ENCODE measurements at regions not wholly inside any gene's neighbourhood (a gene's known extent, or its start where the extent isn't known, plus 50 kb on each side); places are given as distances from the start of the nearest gene placed in this dataset.

DNA sequence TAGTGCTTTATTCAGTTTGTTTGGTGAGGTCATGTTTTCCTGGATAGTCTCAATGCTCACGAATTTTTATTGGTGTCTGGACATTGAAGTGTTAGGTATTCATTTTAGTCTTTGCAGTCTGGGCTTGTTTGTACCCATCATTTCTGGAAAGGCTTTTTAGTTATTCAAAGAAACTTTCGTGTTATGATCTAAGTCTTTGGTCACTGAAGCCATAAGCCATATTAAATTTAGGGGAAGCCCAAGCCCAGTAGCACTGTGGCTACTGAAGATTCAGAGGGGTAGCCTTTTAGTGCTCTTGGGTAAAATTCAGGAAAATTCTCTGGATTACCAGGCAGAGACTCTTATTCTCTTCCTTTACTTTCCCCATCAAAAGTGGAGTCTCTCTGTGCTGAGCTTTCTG is 56.2 kb upstream of the PEX5L start:
- no peak for DNase-seq
- no peaks in the 10 kb centered on the region for H3K36me3 ChIP-seq (ENCODE audit: control insufficient read depth in 1 of 2, insufficient read depth in 2 of 2, low read depth in 1 of 2, low read length in 2 of 2)
- no peak overlapping the region for H3K4me2 ChIP-seq (ENCODE audit: low read length, poor library complexity, severe bottlenecking)
- H3K27ac ChIP-seq (ENCODE audit: low read length, poor library complexity, severe bottlenecking) = no peak overlapping the region
- H3K23ac ChIP-seq (ENCODE audit: low read length in 2 of 2) = no peak overlapping the region
- H3K4me3 ChIP-seq (ENCODE audit: insufficient read depth in 1 of 2, low read depth in 1 of 2, low read length in 2 of 2) = no peak overlapping the region
- no peak overlapping the region for H2BK15ac ChIP-seq (ENCODE audit: low read depth, poor library complexity, severe bottlenecking)
- WGBS = 20% methylated on average over 2 of the region's 2 CpGs
- peaks cover 6% of the 10 kb centered on the region for H3K9me3 ChIP-seq (ENCODE audit: control insufficient read depth, low read length)
- H3K4me1 ChIP-seq (ENCODE audit: control insufficient read depth, insufficient read depth, low read depth, low read length) = no peaks in the 10 kb centered on the region
- H2AK5ac ChIP-seq (ENCODE audit: low read length, severe bottlenecking) = no peak overlapping the region
- no peak overlapping the region for H4K8ac ChIP-seq (ENCODE audit: low read length)
- H3K27me3 ChIP-seq (ENCODE audit: control insufficient read depth in 1 of 2, insufficient read depth in 1 of 2, low read length in 2 of 2) = no peaks in the 10 kb centered on the region
- no peak overlapping the region for H3K4ac ChIP-seq (ENCODE audit: low read depth in 1 of 2, low read length in 2 of 2)
- H2BK12ac ChIP-seq (ENCODE audit: low read length in 2 of 2) = no peak overlapping the region
- no peak overlapping the region for H4K91ac ChIP-seq (ENCODE audit: low read length)
- no peak overlapping the region for H2AFZ ChIP-seq (ENCODE audit: low read depth, low read length)
- no peak overlapping the region for H3K14ac ChIP-seq (ENCODE audit: low read length in 2 of 2)
- no peak overlapping the region for H3K18ac ChIP-seq (ENCODE audit: low read depth in 1 of 2, low read length in 2 of 2)
- no peak overlapping the region for H2BK120ac ChIP-seq (ENCODE audit: low read depth, low read length)
- H2BK5ac ChIP-seq (ENCODE audit: low read depth, low read length, poor library complexity, severe bottlenecking) = no peak overlapping the region
- no peaks in the 10 kb centered on the region for H3K79me1 ChIP-seq (replicated peaks; ENCODE audit: low read length, poor library complexity, severe bottlenecking)
- no peak overlapping the region for H3K9ac ChIP-seq (ENCODE audit: low read length)

GRCh38 chr3:180093535-180093934 is 56.8 kb upstream of the PEX5L start:
- H3K79me1 ChIP-seq (replicated peaks; ENCODE audit: low read length, poor library complexity, severe bottlenecking) = no peaks in the 10 kb centered on the region
- no peak overlapping the region for H3K18ac ChIP-seq (ENCODE audit: low read depth in 1 of 2, low read length in 2 of 2)
- no peak overlapping the region for H3K4me3 ChIP-seq (ENCODE audit: insufficient read depth in 1 of 2, low read depth in 1 of 2, low read length in 2 of 2)
- H3K4me2 ChIP-seq (ENCODE audit: low read length, poor library complexity, severe bottlenecking) = no peak overlapping the region
- H4K8ac ChIP-seq (ENCODE audit: low read length) = no peak overlapping the region
- H2BK5ac ChIP-seq (ENCODE audit: low read depth, low read length, poor library complexity, severe bottlenecking) = no peak overlapping the region
- H3K9me3 ChIP-seq (ENCODE audit: control insufficient read depth, low read length) = peaks cover 6% of the 10 kb centered on the region
- no peak for DNase-seq
- H3K27ac ChIP-seq (ENCODE audit: low read length, poor library complexity, severe bottlenecking) = no peak overlapping the region
- no peak overlapping the region for H3K9ac ChIP-seq (ENCODE audit: low read length)
- H2AFZ ChIP-seq (ENCODE audit: low read depth, low read length) = no peak overlapping the region
- H3K4ac ChIP-seq (ENCODE audit: low read depth in 1 of 2, low read length in 2 of 2) = no peak overlapping the region
- no peak overlapping the region for H2BK12ac ChIP-seq (ENCODE audit: low read length in 2 of 2)
- no peak overlapping the region for H3K23ac ChIP-seq (ENCODE audit: low read length in 2 of 2)
- no peak overlapping the region for H2AK5ac ChIP-seq (ENCODE audit: low read length, severe bottlenecking)
- no peak overlapping the region for H2BK15ac ChIP-seq (ENCODE audit: low read depth, poor library complexity, severe bottlenecking)
- no peaks in the 10 kb centered on the region for H3K36me3 ChIP-seq (ENCODE audit: control insufficient read depth in 1 of 2, insufficient read depth in 2 of 2, low read depth in 1 of 2, low read length in 2 of 2)
- no peaks in the 10 kb centered on the region for H3K27me3 ChIP-seq (ENCODE audit: control insufficient read depth in 1 of 2, insufficient read depth in 1 of 2, low read length in 2 of 2)
- no peak overlapping the region for H4K91ac ChIP-seq (ENCODE audit: low read length)
- H3K14ac ChIP-seq (ENCODE audit: low read length in 2 of 2) = no peak overlapping the region
- no peaks in the 10 kb centered on the region for H3K4me1 ChIP-seq (ENCODE audit: control insufficient read depth, insufficient read depth, low read depth, low read length)
- 91% methylated on average over 1 of the region's 1 CpG for WGBS
- H2BK120ac ChIP-seq (ENCODE audit: low read depth, low read length) = no peak overlapping the region

GRCh38 chr3:180097626-180098025 is 60.9 kb upstream of the PEX5L start:
- Histone ChIP-seq H3K79me1 (replicated peaks; ENCODE audit: low read length, poor library complexity, severe bottlenecking) (no peaks in the 10 kb centered on the region), H3K4me3 (ENCODE audit: insufficient read depth in 1 of 2, low read depth in 1 of 2, low read length in 2 of 2) (no peak overlapping the region), H3K4ac (ENCODE audit: low read depth in 1 of 2, low read length in 2 of 2) (no peak overlapping the region), H3K4me1 (ENCODE audit: control insufficient read depth, insufficient read depth, low read depth, low read length) (no peaks in the 10 kb centered on the region), H4K91ac (ENCODE audit: low read length) (no peak overlapping the region), H2BK5ac (ENCODE audit: low read depth, low read length, poor library complexity, severe bottlenecking) (no peak overlapping the region), H2BK15ac (ENCODE audit: low read depth, poor library complexity, severe bottlenecking) (no peak overlapping the region), H2BK120ac (ENCODE audit: low read depth, low read length) (no peak overlapping the region), H3K9ac (ENCODE audit: low read length) (no peak overlapping the region), H3K27ac (ENCODE audit: low read length, poor library complexity, severe bottlenecking) (no peak overlapping the region), H3K23ac (ENCODE audit: low read length in 2 of 2) (no peak overlapping the region), H2AFZ (ENCODE audit: low read depth, low read length) (no peak overlapping the region), H3K36me3 (ENCODE audit: control insufficient read depth in 1 of 2, insufficient read depth in 2 of 2, low read depth in 1 of 2, low read length in 2 of 2) (no peaks in the 10 kb centered on the region), H3K27me3 (ENCODE audit: control insufficient read depth in 1 of 2, insufficient read depth in 1 of 2, low read length in 2 of 2) (no peaks in the 10 kb centered on the region), H2BK12ac (ENCODE audit: low read length in 2 of 2) (no peak overlapping the region), H3K18ac (ENCODE audit: low read depth in 1 of 2, low read length in 2 of 2) (no peak overlapping the region), H3K9me3 (ENCODE audit: control insufficient read depth, low read length) (peaks cover 6% of the 10 kb centered on the region), H4K8ac (ENCODE audit: low read length) (no peak overlapping the region), H2AK5ac (ENCODE audit: low read length, severe bottlenecking) (no peak overlapping the region), H3K14ac (ENCODE audit: low read length in 2 of 2) (no peak overlapping the region), H3K4me2 (ENCODE audit: low read length, poor library complexity, severe bottlenecking) (no peak overlapping the region)
- no peak for DNase-seq
- 50% methylated on average over 1 of the region's 1 CpG for WGBS

GRCh38 chr3:180102134-180102533 is 65.4 kb upstream of the PEX5L start:
- no peaks in the 10 kb centered on the region for H3K79me1 ChIP-seq (replicated peaks; ENCODE audit: low read length, poor library complexity, severe bottlenecking)
- H3K27ac ChIP-seq (ENCODE audit: low read length, poor library complexity, severe bottlenecking) = no peak overlapping the region
- no peak overlapping the region for H3K14ac ChIP-seq (ENCODE audit: low read length in 2 of 2)
- H3K27me3 ChIP-seq (ENCODE audit: control insufficient read depth in 1 of 2, insufficient read depth in 1 of 2, low read length in 2 of 2) = no peaks in the 10 kb centered on the region
- no peak overlapping the region for H2BK12ac ChIP-seq (ENCODE audit: low read length in 2 of 2)
- no peak overlapping the region for H2AK5ac ChIP-seq (ENCODE audit: low read length, severe bottlenecking)
- no peaks in the 10 kb centered on the region for H3K4me1 ChIP-seq (ENCODE audit: control insufficient read depth, insufficient read depth, low read depth, low read length)
- H4K8ac ChIP-seq (ENCODE audit: low read length) = no peak overlapping the region
- no peak overlapping the region for H2BK120ac ChIP-seq (ENCODE audit: low read depth, low read length)
- H3K4ac ChIP-seq (ENCODE audit: low read depth in 1 of 2, low read length in 2 of 2) = no peak overlapping the region
- DNase-seq = no peak
- no peak overlapping the region for H2BK5ac ChIP-seq (ENCODE audit: low read depth, low read length, poor library complexity, severe bottlenecking)
- H3K18ac ChIP-seq (ENCODE audit: low read depth in 1 of 2, low read length in 2 of 2) = no peak overlapping the region
- no peak overlapping the region for H4K91ac ChIP-seq (ENCODE audit: low read length)
- no peak overlapping the region for H3K4me3 ChIP-seq (ENCODE audit: insufficient read depth in 1 of 2, low read depth in 1 of 2, low read length in 2 of 2)
- WGBS = 61% methylated on average over 11 of the region's 11 CpGs
- H3K9ac ChIP-seq (ENCODE audit: low read length) = no peak overlapping the region
- H2AFZ ChIP-seq (ENCODE audit: low read depth, low read length) = no peak overlapping the region
- H2BK15ac ChIP-seq (ENCODE audit: low read depth, poor library complexity, severe bottlenecking) = no peak overlapping the region
- peaks cover 9% of the 10 kb centered on the region for H3K9me3 ChIP-seq (ENCODE audit: control insufficient read depth, low read length)
- H3K4me2 ChIP-seq (ENCODE audit: low read length, poor library complexity, severe bottlenecking) = no peak overlapping the region
- no peaks in the 10 kb centered on the region for H3K36me3 ChIP-seq (ENCODE audit: control insufficient read depth in 1 of 2, insufficient read depth in 2 of 2, low read depth in 1 of 2, low read length in 2 of 2)
- no peak overlapping the region for H3K23ac ChIP-seq (ENCODE audit: low read length in 2 of 2)
